CD4-positive, alpha-beta T cell treated with Interleukin-15 for 1 hour (primary cell): ENCODE measurements at regions not wholly inside any gene's neighbourhood (a gene's known extent, or its start where the extent isn't known, plus 50 kb on each side); places are given as distances from the start of the nearest gene placed in this dataset.
"Not testable (repeated sequence)": the region's sequence is repeated elsewhere in the genome, so short reads cannot be mapped to it uniquely, and the experiment has no call there.

Source experiments
- DNase-seq: peaks from one replicate; pipeline ENCODE4 v3.0.0-alpha.2; 2020

GRCh38 chr15:69748576-69749185 lies 296.1 kb downstream of the RPLP1 start:
- no peak for DNase-seq

GRCh38 chr15:69749274-69749673 lies 296.7 kb downstream of the RPLP1 start:
- no peak for DNase-seq

GRCh38 chr15:69749797-69750196 lies 297.2 kb downstream of the RPLP1 start:
- DNase-seq, result no peak

- DNase-seq, result no peak
These were observed 297.6 kb downstream of the RPLP1 start for GRCh38 chr15:69750253-69750652.

- DNase-seq, result no peak
These were observed 298.5 kb downstream of the RPLP1 start for GRCh38 chr15:69751147-69751546.

GRCh38 chr15:69751566-69751965 lies 298.9 kb downstream of the RPLP1 start:
- DNase-seq, result no peak

GRCh38 chr15:69753867-69754266 lies 301.2 kb downstream of the RPLP1 start:
- no peak for DNase-seq

- no peak for DNase-seq
These were observed 301.7 kb downstream of the RPLP1 start for GRCh38 chr15:69754313-69754712.

GRCh38 chr15:69755551-69756310 lies 303.1 kb downstream of the RPLP1 start:
- peak; percentile 62 for DNase-seq

GRCh38 chr15:69756440-69756839 lies 303.8 kb downstream of the RPLP1 start:
- DNase-seq, result no peak

- DNase-seq, result no peak
These were observed 304.6 kb downstream of the RPLP1 start for GRCh38 chr15:69757186-69757585.

- DNase-seq, result no peak
These were observed 305.7 kb downstream of the RPLP1 start for GRCh38 chr15:69758291-69758771.

GRCh38 chr15:69758810-69759790 lies 306.5 kb downstream of the RPLP1 start:
- peak; percentile 88 for DNase-seq

GRCh38 chr15:69760258-69760845 lies 307.7 kb downstream of the RPLP1 start:
- DNase-seq, result peak; percentile 23

- DNase-seq, result peak; percentile 90
These were observed 308.4 kb downstream of the RPLP1 start for GRCh38 chr15:69760890-69761568.

- no peak for DNase-seq
These were observed 309.9 kb downstream of the RPLP1 start for GRCh38 chr15:69762373-69763148.

- DNase-seq, result no peak
These were observed 311.2 kb downstream of the RPLP1 start for GRCh38 chr15:69763831-69764230.

- DNase-seq, result no peak
These were observed 313.5 kb downstream of the RPLP1 start for GRCh38 chr15:69766156-69766555.

GRCh38 chr15:69767191-69767590 lies 314.6 kb downstream of the RPLP1 start:
- DNase-seq, result no peak

- DNase-seq, result not testable (repeated sequence)
These were observed 316.7 kb downstream of the RPLP1 start for GRCh38 chr15:69769336-69769735.

- not testable (repeated sequence) for DNase-seq
These were observed 321.6 kb downstream of the RPLP1 start for GRCh38 chr15:69774258-69774657.
